ENCODE measurements at regions not wholly inside any gene's neighbourhood (a gene's known extent, or its start where the extent isn't known, plus 50 kb on each side); places are given as distances from the start of the nearest gene placed in this dataset.

GRCh38 chr2:187986390-187987105 lies 305.1 kb upstream of the GULP1 start:
- POLR2A ChIA-PET (ENCODE audit: partially characterized antibody) = interaction anchor here (0.7 to 1.9 kb wide), 4 partner anchors 9 to 53 kb away, joined by 3 to 10 read pairs (median 4); no protein-coding TSS in a partner anchor
- peaks cover 0 to 12% (median 7%) of the 10 kb centered on the region in 4 experiments; a peak in 5 of 7 replicates for H3K4me1 ChIP-seq (replicated peaks in 1 of 4; ENCODE audit: control insufficient read depth in 3 of 4, insufficient read depth in 4 of 4, low read length in 3 of 4)
- TF ChIP-seq SP4 (IDR thresholded peaks at IDR 0.05; ENCODE audit: low read length) (no peak), SP1 (IDR thresholded peaks at IDR 0.05; ENCODE audit: low read depth, low read length) (no peak), JUN (IDR thresholded peaks at IDR 0.05; ENCODE audit: low read depth, low read length) (no peak), EZH2 (IDR thresholded peaks at IDR 0.05; ENCODE audit: low read depth, low read length, severe bottlenecking) (no peak), ATF2 (IDR thresholded peaks at IDR 0.05; ENCODE audit: low read length) (no peak), HDAC2 (IDR thresholded peaks at IDR 0.05; ENCODE audit: borderline replicate concordance in 1 of 2, low read depth in 2 of 2, low read length in 2 of 2) (no peak), JUND (IDR thresholded peaks at IDR 0.05; ENCODE audit: low read length) (no peak)

More at GRCh38 chr2:187986390-187987105, 305.1 kb upstream of the GULP1 start:
- Histone ChIP-seq H2BK5ac (ENCODE audit: low read depth, low read length) (0 out of 2 replicates have a peak overlapping the region, but pooled peaks have one; percentile 20), H2BK15ac (ENCODE audit: low read length) (0 out of 2 replicates have a peak overlapping the region, but pooled peaks have one; percentile 6), H3K18ac (ENCODE audit: extremely low read depth, low read length) (peak overlapping the region; percentile 12; the same call in 1 of the 2 replicates), H2AK5ac (ENCODE audit: low read depth, low read length) (no peak overlapping the region), H3K79me2 (ENCODE audit: control insufficient read depth in 1 of 2, insufficient read depth in 2 of 2, low read length in 2 of 2) (no peaks in the 10 kb centered on the region), H4K5ac (ENCODE audit: insufficient read length, low read depth, low read length) (no peak overlapping the region), H3K4me3 (ENCODE audit: extremely low read depth in 1 of 4, insufficient read depth in 2 of 4, low read depth in 3 of 4, low read length in 4 of 4) (no peak overlapping the region), H3K23ac (ENCODE audit: insufficient read length) (no peak overlapping the region), H3K56ac (replicated peaks; ENCODE audit: insufficient read length, low read depth, low read length) (no peak overlapping the region), H4K91ac (replicated peaks; ENCODE audit: insufficient read length, low read length) (peak overlapping the region; percentile 61), H2BK20ac (ENCODE audit: low read length) (no peak overlapping the region), H3K79me1 (ENCODE audit: low read depth, low read length) (no peaks in the 10 kb centered on the region), H3K9ac (replicated peaks in 1 of 4; ENCODE audit: extremely low read depth in 1 of 4, low read depth in 3 of 4, low read length in 3 of 4) (no peak overlapping the region), H4K20me1 (replicated peaks in 1 of 2; ENCODE audit: control insufficient read depth in 1 of 2, insufficient read depth in 2 of 2, low read length in 2 of 2) (no peaks in the 10 kb centered on the region), H4K8ac (ENCODE audit: extremely low read depth, insufficient read depth, low read length) (no peak overlapping the region), H3K27me3 (replicated peaks in 1 of 4; ENCODE audit: control insufficient read depth in 3 of 4, extremely low read depth in 1 of 4, insufficient read depth in 3 of 4, low read length in 3 of 4) (no peaks in the 10 kb centered on the region), H3K4ac (replicated peaks; ENCODE audit: insufficient read length, low read depth, low read length) (no peak overlapping the region), H3K36me3 (ENCODE audit: control insufficient read depth in 2 of 4, insufficient read depth in 4 of 4, low read length in 3 of 4) (no peaks in the 10 kb centered on the region), H3K9me3 (ENCODE audit: insufficient read depth in 2 of 2, low read depth in 1 of 2, low read length in 1 of 2) (no peaks in the 10 kb centered on the region), H3K4me2 (ENCODE audit: insufficient read depth in 1 of 2, low read depth in 2 of 2, low read length in 2 of 2) (peak overlapping the region in 1 of 2 experiments; percentile 1; a peak in 1 of 4 replicates), H3K14ac (ENCODE audit: insufficient read length) (peak overlapping the region; percentile 17), H2BK12ac (ENCODE audit: low read depth, low read length) (peak overlapping the region; percentile 28; the same call in 1 of the 2 replicates), H2BK120ac (replicated peaks; ENCODE audit: low read depth, low read length) (peak overlapping the region; percentile 35), H3K27ac (ENCODE audit: low read depth, low read length) (no peak overlapping the region), H2AFZ (ENCODE audit: low read length) (0 out of 2 replicates have a peak overlapping the region, but pooled peaks have one; percentile 7), H3K23me2 (ENCODE audit: low read depth, low read length) (no peaks in the 10 kb centered on the region)
- no peak for DNase-seq (ENCODE audit: low read depth in 1 of 2, low spot score in 2 of 2)
- FAIRE-seq = peak; percentile 32
- 91% methylated on average over 7 of the region's 7 CpGs; no CpG with 5 or more reads in 1 of the 2 experiments for WGBS, 2 experiments (ENCODE audit: extremely low coverage in 1 of 2, insufficient coverage in 1 of 2, insufficient read length in 1 of 2, insufficient replicate concordance in 2 of 2, low coverage in 1 of 2, low lambda C conversion rate in 2 of 2, missing lambda C conversion rate in 1 of 2)
- CTCF ChIA-PET (ENCODE audit: partially characterized antibody) = interaction anchor here (0.9 to 1.1 kb wide), 2 partner anchors 35 to 220 kb away, joined by 3 to 4 read pairs; no protein-coding TSS in a partner anchor

All from H1 (cell line).